ENCODE measurements at regions not wholly inside any gene's neighbourhood (a gene's known extent, or its start where the extent isn't known, plus 50 kb on each side); places are given as distances from the start of the nearest gene placed in this dataset.

GRCh38 chr2:152820048-152820447, 101.6 kb downstream of the ARL6IP6 start:
- no peak for TF ChIP-seq CTCF (IDR thresholded peaks at IDR 0.05 in 4 of 5, conservative IDR thresholded peaks at IDR 0.05 in 1 of 5)
- TF ChIP-seq POLR2A (IDR thresholded peaks at IDR 0.05): no peak
